HCT116 (cell line): ENCODE measurements at regions not wholly inside any gene's neighbourhood (a gene's known extent, or its start where the extent isn't known, plus 50 kb on each side); places are given as distances from the start of the nearest gene placed in this dataset.

Source experiments
- ATAC-seq: fragments of 200-7000 bp; cut with Tn5 transposase; 2 replicates; pipeline ENCODE4 v1.9.1; 2020; ENCODE audit warnings: mild to moderate bottlenecking, moderate library complexity
- BruUV-seq: library from RNA; stranded (reverse); fragments of 400-500 nt; replicated peaks from 2 replicates; lab custom pipeline; 2021; lab: Mats Ljungman, UMichigan
- CTCF ChIA-PET: fragments of 300-600 bp; sonication (Branson Sonifier 250); formaldehyde crosslinking; loops from one replicate; lab custom pipeline; 2021; ENCODE audit warnings: antibody characterized with exemption; lab: Charles Lee
- POLR2A ChIA-PET: fragments of 300-600, 350-600 bp; sonication (Branson Sonifier 250); formaldehyde crosslinking; loops from one replicate; lab custom pipeline; 2021; ENCODE audit warnings: antibody characterized with exemption; lab: Charles Lee
- RAD21 ChIA-PET, 2 experiments: fragments of 300-600 bp; sonication (Branson Sonifier 250); formaldehyde crosslinking; loops; one replicate each; lab custom pipeline; 2023; ENCODE audit warnings: low total read pairs in 2 of 2; ENCODE audit not compliant: uncharacterized antibody in 2 of 2, unreplicated experiment in 2 of 2, low non-redundant PET in 1 of 2; lab: Charles Lee
- DNase-seq: peaks from one replicate; pipeline ENCODE4 v3.0.0-alpha.2; 2010; ENCODE audit warnings: low read depth, low spot score
- H2AFZ ChIP-seq: fragments of 200-600 bp; shearing (Covaris generic), sonication (generic); 2 replicates; pipeline ENCODE4 v1.6.1; 2017; ENCODE audit warnings: low read depth, mixed run types, mixed read lengths, antibody characterized with exemption, low read length; ENCODE audit not compliant: poor library complexity, severe bottlenecking
- H3K27ac ChIP-seq: 2 replicates; pipeline ENCODE4 v1.5.1; 2012; ENCODE audit warnings: low read depth, low read length
- H3K27me3 ChIP-seq: fragments of 200-600 bp; sonication (generic); 2 replicates; pipeline ENCODE4 v1.6.1; 2016; ENCODE audit warnings: mixed run types, low read length, mixed read lengths; ENCODE audit not compliant: insufficient read depth
- H3K36me3 ChIP-seq, 2 experiments: fragments of 200-500 bp in 1 of 2; fragments of 200-600 bp in 1 of 2; sonication (Bioruptor generic) in 1 of 2; sonication (generic) in 1 of 2; 2 replicates each; pipeline versions ENCODE4 v1.5.1 to v1.6.1; 2014 to 2016; ENCODE audit warnings: low read length in 2 of 2, inconsistent platforms in 1 of 2, mixed read lengths in 1 of 2, mixed run types in 1 of 2; ENCODE audit not compliant: insufficient read depth in 2 of 2, control insufficient read depth in 1 of 2
- H3K4me1 ChIP-seq, 2 experiments: fragments of 200-600 bp in 1 of 2; sonication (generic) in 1 of 2; 2 replicates each; pipeline versions ENCODE4 v1.5.1 to v1.6.1; 2012 to 2017; ENCODE audit warnings: low read length in 2 of 2, inconsistent platforms in 1 of 2, mild to moderate bottlenecking in 1 of 2, mixed read lengths in 1 of 2, mixed run types in 1 of 2, moderate library complexity in 1 of 2; ENCODE audit not compliant: insufficient read depth in 2 of 2, control insufficient read depth in 1 of 2
- H3K4me2 ChIP-seq: fragments of 200-600 bp; sonication (generic); 2 replicates; pipeline ENCODE4 v1.6.1; 2017; ENCODE audit warnings: mixed run types, low read length, mixed read lengths
- H3K4me3 ChIP-seq, 2 experiments: fragments of 200-600 bp in 1 of 2; sonication (generic) in 1 of 2; replicated peaks in 1 of 2; 2 replicates each; pipeline ENCODE4 v1.5.1; 2011 to 2016; ENCODE audit warnings: low read length in 2 of 2, control low read depth in 1 of 2, low read depth in 1 of 2, mild to moderate bottlenecking in 1 of 2, mixed read lengths in 1 of 2, mixed run types in 1 of 2
- H3K79me2 ChIP-seq: fragments of 200-600 bp; sonication (generic); 2 replicates; pipeline ENCODE4 v1.6.1; 2017; ENCODE audit warnings: mild to moderate bottlenecking, mixed run types, low read length, moderate library complexity, mixed read lengths; ENCODE audit not compliant: insufficient read depth
- H3K9ac ChIP-seq: fragments of 200-600 bp; sonication (generic); 2 replicates; pipeline ENCODE4 v1.6.1; 2016; ENCODE audit warnings: low read length, mixed read lengths
- H3K9me2 ChIP-seq: fragments of 200-600 bp; sonication (generic), shearing (Covaris generic); 2 replicates; pipeline ENCODE4 v1.6.1; 2017; ENCODE audit warnings: mixed run types, mild to moderate bottlenecking, moderate library complexity; ENCODE audit not compliant: insufficient read depth
- H3K9me3 ChIP-seq, 2 experiments: fragments of 200-500 bp in 1 of 2; fragments of 200-600 bp in 1 of 2; sonication (Bioruptor generic) in 1 of 2; sonication (generic) in 1 of 2; 2 replicates each; pipeline ENCODE4 v1.6.1; 2014 to 2017; ENCODE audit warnings: low read length in 2 of 2, mixed read lengths in 2 of 2, inconsistent platforms in 1 of 2, low read depth in 1 of 2, mild to moderate bottlenecking in 1 of 2, mixed run types in 1 of 2, moderate library complexity in 1 of 2; ENCODE audit not compliant: control insufficient read depth in 1 of 2, insufficient read depth in 1 of 2
- H4K20me1 ChIP-seq: fragments of 200-600 bp; sonication (generic), shearing (Covaris generic); 2 replicates; pipeline ENCODE4 v1.6.1; 2017; ENCODE audit warnings: mixed run types, mild to moderate bottlenecking, moderate library complexity; ENCODE audit not compliant: insufficient read depth
- CBX3 ChIP-seq: IDR thresholded peaks from 2 replicates; pipeline ENCODE4 v1.6.1; 2012; ENCODE audit warnings: low read depth
- CTCF ChIP-seq, 3 experiments: fragments of 200-600 bp in 1 of 3; sonication (generic) in 1 of 3; IDR thresholded peaks in 2 of 3; conservative IDR thresholded peaks in 1 of 3; 2 replicates each; pipeline ENCODE4 v1.5.1; 2012 to 2017; ENCODE audit warnings: low read depth in 2 of 3, low read length in 2 of 3, antibody characterized with exemption in 1 of 3, borderline replicate concordance in 1 of 3, control low read depth in 1 of 3, mild to moderate bottlenecking in 1 of 3, mixed read lengths in 1 of 3, mixed run types in 1 of 3, moderate library complexity in 1 of 3; ENCODE audit not compliant: insufficient read depth in 1 of 3
- JUND ChIP-seq: IDR thresholded peaks from 2 replicates; pipeline ENCODE4 v1.6.1; 2012
- SP1 ChIP-seq: IDR thresholded peaks from 2 replicates; pipeline ENCODE4 v1.6.1; 2012; ENCODE audit warnings: low read depth
- SRF ChIP-seq: IDR thresholded peaks from 2 replicates; pipeline ENCODE4 v1.6.1; 2012; ENCODE audit warnings: low read depth
- intact Hi-C: fragments of 100-400 bp; cut with micrococcal nuclease; formaldehyde crosslinking; loops from 2 replicates; pipeline ENCODE4 v1.10.0; 2022
- TF ChIP-seq, protein P1 (sequence below): IDR thresholded peaks from 2 replicates; pipeline ENCODE4 v1.6.1; 2012

DNA sequence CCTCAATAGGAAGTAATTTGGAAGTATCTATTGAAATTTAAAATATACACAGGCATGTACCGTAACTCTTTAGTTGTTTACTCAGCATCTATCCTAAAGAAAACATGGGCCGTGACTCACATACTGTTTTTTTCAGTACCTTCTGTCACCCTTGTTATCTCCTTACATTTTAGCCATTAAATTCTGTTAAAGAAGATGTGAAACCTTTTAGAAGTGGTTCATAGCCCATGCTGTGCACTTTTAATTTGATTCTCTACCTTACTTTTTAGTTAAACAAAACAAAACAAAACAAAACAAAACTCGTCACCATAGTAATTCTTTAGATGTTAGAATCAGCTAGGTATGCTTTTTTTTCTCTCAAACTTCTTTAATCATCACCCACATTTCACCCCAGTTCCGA is 494.4 kb upstream of the RGS6 start:
- DNase-seq, result no peak
- Histone ChIP-seq H3K36me3 (no peaks in the 10 kb centered on the region), H3K4me1 (0 out of 4 replicates have a peak, but pooled peaks cover 0 to 6% of the 10 kb centered on the region in 2 experiments), H2AFZ (no peak overlapping the region), H3K27ac (no peak overlapping the region), H3K79me2 (no peaks in the 10 kb centered on the region; the same call in none of the 2 replicates), H4K20me1 (no peaks in the 10 kb centered on the region), H3K9me2 (no peaks in the 10 kb centered on the region), H3K9me3 (no peaks in the 10 kb centered on the region), H3K27me3 (no peaks in the 10 kb centered on the region), H3K9ac (no peak overlapping the region), H3K4me2 (no peak overlapping the region), H3K4me3 (no peak overlapping the region)
- TF ChIP-seq CBX3 (no peak), CTCF (IDR thresholded peaks at IDR 0.05 in 2 of 3, conservative IDR thresholded peaks at IDR 0.05 in 1 of 3; ENCODE audit: borderline replicate concordance in 1 of 3, insufficient read depth in 1 of 3, low read depth in 2 of 3, low read length in 2 of 3) (no peak), SP1 (no peak)
- BruUV-seq, result no TSS peak
- ATAC-seq, result no peak
- ChIA-PET POLR2A (no interaction called here), CTCF (no interaction called here), RAD21 (no interaction called here)
- intact Hi-C loops, result no loop called here

DNA sequence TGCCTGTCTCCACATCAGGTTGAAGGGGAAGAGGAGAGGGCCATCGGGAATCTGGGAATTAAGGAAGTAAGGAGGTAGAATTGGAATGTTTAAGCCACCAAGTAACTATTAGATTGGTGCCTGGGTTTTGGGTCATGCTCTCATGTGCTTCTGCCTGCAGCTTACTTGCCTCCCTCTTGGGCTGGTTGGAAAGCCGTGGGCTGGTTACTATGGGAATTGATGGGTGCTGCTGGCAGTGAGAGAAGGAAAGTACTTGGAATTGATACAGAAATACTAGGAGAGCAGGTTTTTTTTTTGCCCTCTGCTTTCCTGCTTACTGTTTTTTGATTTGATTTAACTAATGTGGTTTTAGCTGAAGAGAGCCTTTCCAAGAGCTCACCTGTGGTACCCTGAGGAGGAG is 493.5 kb upstream of the RGS6 start:
- no peaks in the 10 kb centered on the region for H3K9me2 ChIP-seq
- CTCF ChIA-PET, result no interaction called here
- no peaks in the 10 kb centered on the region for H3K36me3 ChIP-seq
- H3K4me3 ChIP-seq, result no peak overlapping the region
- no peak overlapping the region for H2AFZ ChIP-seq
- H3K79me2 ChIP-seq, result no peaks in the 10 kb centered on the region; the same call in none of the 2 replicates
- H3K9me3 ChIP-seq, result no peaks in the 10 kb centered on the region
- no peaks in the 10 kb centered on the region for H4K20me1 ChIP-seq
- no peak overlapping the region for H3K4me2 ChIP-seq
- no peak for ATAC-seq
- RAD21 ChIA-PET, result no interaction called here
- intact Hi-C loops, result no loop called here
- H3K4me1 ChIP-seq, result 0 out of 4 replicates have a peak, but pooled peaks cover 0 to 6% of the 10 kb centered on the region in 2 experiments
- no peak overlapping the region for H3K27ac ChIP-seq
- H3K27me3 ChIP-seq, result no peaks in the 10 kb centered on the region
- POLR2A ChIA-PET, result no interaction called here
- DNase-seq, result no peak
- no peak overlapping the region for H3K9ac ChIP-seq
- TF ChIP-seq JUND (no peak), SRF (no peak)
- TF ChIP-seq, protein P1, sequence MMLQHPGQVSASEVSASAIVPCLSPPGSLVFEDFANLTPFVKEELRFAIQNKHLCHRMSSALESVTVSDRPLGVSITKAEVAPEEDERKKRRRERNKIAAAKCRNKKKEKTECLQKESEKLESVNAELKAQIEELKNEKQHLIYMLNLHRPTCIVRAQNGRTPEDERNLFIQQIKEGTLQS, result no peak
- BruUV-seq, result no TSS peak
